CD4-positive, alpha-beta memory T cell (primary cell): ENCODE measurements at regions not wholly inside any gene's neighbourhood (a gene's known extent, or its start where the extent isn't known, plus 50 kb on each side); places are given as distances from the start of the nearest gene placed in this dataset.

Experiments used
- CTCF ChIA-PET: fragments of 350-600 bp; sonication (Branson Sonifier 250); formaldehyde crosslinking; loops from one replicate; lab custom pipeline; 2021; ENCODE audit warnings: inconsistent platforms; ENCODE audit not compliant: partially characterized antibody; lab: Charles Lee
- POLR2A ChIA-PET: fragments of 350-600 bp; sonication (Branson Sonifier 250); formaldehyde crosslinking; loops from one replicate; lab custom pipeline; 2021; ENCODE audit not compliant: partially characterized antibody; lab: Charles Lee
- DNase-seq, 5 donors: peaks; one replicate each; pipeline versions ENCODE4 v3.0.0 to v3.0.0-alpha.2; 2020 to 2022; ENCODE audit warnings: mixed read lengths in 1 of 5
- H3K27ac ChIP-seq: one replicate; pipeline ENCODE4 v1.7.0; 2013; ENCODE audit warnings: low read depth, low read length
- H3K27me3 ChIP-seq: 2 replicates; pipeline ENCODE4 v1.7.0; 2013; ENCODE audit warnings: mild to moderate bottlenecking, low read length, moderate library complexity; ENCODE audit not compliant: insufficient read depth
- H3K36me3 ChIP-seq: 2 replicates; pipeline ENCODE4 v1.7.0; 2013; ENCODE audit warnings: mild to moderate bottlenecking, low read length, moderate library complexity; ENCODE audit not compliant: insufficient read depth
- H3K4me1 ChIP-seq: 2 replicates; pipeline ENCODE4 v1.7.0; 2013; ENCODE audit warnings: mild to moderate bottlenecking, low read length, moderate library complexity; ENCODE audit not compliant: insufficient read depth
- H3K4me3 ChIP-seq, 2 donors: one replicate each; pipeline ENCODE4 v1.7.0; 2013; ENCODE audit warnings: low read length in 2 of 2, mild to moderate bottlenecking in 1 of 2
- H3K9me3 ChIP-seq, 2 donors: one replicate each; pipeline ENCODE4 v1.7.0; 2013; ENCODE audit warnings: low read length in 2 of 2, control low read depth in 1 of 2; ENCODE audit not compliant: control insufficient read depth in 1 of 2
- H3K27ac Mint-ChIP-seq, 7 donors: one replicate each; pipeline ENCODE4 v1.8.0; 2020 to 2021; ENCODE audit warnings: mixed read lengths in 7 of 7, mild to moderate bottlenecking in 6 of 7, inconsistent platforms in 3 of 7, moderate library complexity in 3 of 7
- H3K27me3 Mint-ChIP-seq, 2 donors: one replicate each; pipeline ENCODE4 v1.8.0; 2020 to 2021; ENCODE audit warnings: mixed read lengths in 2 of 2
- H3K36me3 Mint-ChIP-seq, 2 donors: one replicate each; pipeline ENCODE4 v1.8.0; 2020 to 2021; ENCODE audit warnings: mixed read lengths in 2 of 2, inconsistent platforms in 1 of 2, mild to moderate bottlenecking in 1 of 2
- H3K4me1 Mint-ChIP-seq, 4 donors: one replicate each; pipeline ENCODE4 v1.8.0; 2020 to 2021; ENCODE audit warnings: mixed read lengths in 4 of 4, mild to moderate bottlenecking in 1 of 4
- H3K4me3 Mint-ChIP-seq, 8 donors: one replicate each; pipeline ENCODE4 v1.8.0; 2020 to 2021; ENCODE audit warnings: mixed read lengths in 8 of 8, mild to moderate bottlenecking in 7 of 8, moderate library complexity in 6 of 8, inconsistent platforms in 3 of 8
- H3K9me3 Mint-ChIP-seq, 8 donors: one replicate each; pipeline ENCODE4 v1.8.0; 2020 to 2021; ENCODE audit warnings: mixed read lengths in 8 of 8, mild to moderate bottlenecking in 5 of 8, inconsistent platforms in 3 of 8, moderate library complexity in 1 of 8
- intact Hi-C: fragments of 100-400 bp; cut with micrococcal nuclease; formaldehyde crosslinking; loops from one replicate; pipeline ENCODE4 v1.15.1; 2023

DNA sequence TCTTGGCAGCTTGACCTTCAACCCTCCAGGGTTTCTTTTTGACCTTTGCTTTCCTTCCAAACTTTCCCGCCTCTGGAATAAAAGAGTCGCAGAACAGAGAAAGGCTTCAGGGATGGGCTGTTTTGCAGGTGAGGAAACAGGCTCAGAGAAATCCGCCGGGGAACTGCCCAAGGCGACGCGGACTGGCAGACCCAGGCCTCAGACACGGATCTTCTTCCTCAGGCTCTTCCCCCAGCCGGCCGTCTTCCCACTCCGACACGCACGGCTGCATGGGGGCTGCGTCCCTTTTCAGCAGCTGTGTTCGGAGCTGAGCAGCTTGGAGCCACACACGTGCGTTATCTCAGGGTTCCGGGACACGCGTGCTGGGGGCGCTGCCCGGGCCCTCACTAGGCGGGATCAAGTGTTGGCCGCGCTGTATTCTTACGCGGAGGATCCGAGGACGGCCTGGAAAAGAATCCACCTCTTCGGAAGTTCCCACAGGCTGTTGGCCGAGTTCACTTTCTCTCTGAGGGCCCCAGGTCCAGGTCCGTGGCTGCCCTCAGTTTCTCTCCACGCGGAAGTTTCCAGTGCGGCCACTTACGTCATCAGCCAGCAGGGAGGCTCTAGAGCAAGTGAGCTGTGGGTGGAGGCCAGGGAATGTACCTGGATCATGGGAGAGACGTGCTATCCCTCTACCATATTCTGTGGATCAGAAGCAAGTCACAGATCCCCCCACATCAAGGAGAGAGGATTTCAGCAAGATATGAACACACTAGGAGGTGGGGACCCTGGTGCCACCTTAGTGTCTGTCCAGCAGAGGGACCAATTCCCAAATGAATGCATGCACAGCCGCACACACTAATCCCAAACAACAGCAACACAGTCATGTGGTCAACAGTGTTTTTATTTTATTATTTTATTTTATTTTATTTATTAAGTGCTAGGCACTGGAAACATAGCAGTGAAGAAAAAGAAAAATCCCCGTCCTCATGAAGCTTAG lies 100.4 kb downstream of the ING1 start:
- Histone ChIP-seq H3K4me3 (no peak overlapping the region), H3K27me3 (no peaks in the 10 kb centered on the region), H3K27ac (no peak overlapping the region), H3K36me3 (no peaks in the 10 kb centered on the region), H3K4me1 (peaks cover 6% of the 10 kb centered on the region), H3K9me3 (no peaks in the 10 kb centered on the region)
- Mint-ChIP-seq H3K27me3 (peaks cover 20 to 22% of the 10 kb centered on the region in 2 donors), H3K9me3 (no peaks in the 10 kb centered on the region), H3K4me3 (peak overlapping the region in 2 of 8 donors; percentile 17 to 54), H3K36me3 (no peaks in the 10 kb centered on the region), H3K27ac (no peak overlapping the region), H3K4me1 (peaks cover 2 to 12% (median 7%) of the 10 kb centered on the region in 4 donors)
- POLR2A ChIA-PET = no interaction called here
- intact Hi-C loops = no loop called here
- CTCF ChIA-PET = interaction anchor here (7.4 kb wide), 1 partner anchor 131 kb away, joined by 80 read pairs; no protein-coding TSS in a partner anchor
- DNase-seq = no peak

- CTCF ChIA-PET = interaction anchor here (0.8 to 7.4 kb wide), 4 partner anchors 10 to 222 kb away, joined by 3 to 80 read pairs (median 7); no protein-coding TSS in a partner anchor
- peaks cover 15 to 19% of the 10 kb centered on the region in 2 donors for H3K27me3 Mint-ChIP-seq
Observed at GRCh38 chr13:110815471-110816204, 99.2 kb downstream of the ANKRD10 start.

DNA sequence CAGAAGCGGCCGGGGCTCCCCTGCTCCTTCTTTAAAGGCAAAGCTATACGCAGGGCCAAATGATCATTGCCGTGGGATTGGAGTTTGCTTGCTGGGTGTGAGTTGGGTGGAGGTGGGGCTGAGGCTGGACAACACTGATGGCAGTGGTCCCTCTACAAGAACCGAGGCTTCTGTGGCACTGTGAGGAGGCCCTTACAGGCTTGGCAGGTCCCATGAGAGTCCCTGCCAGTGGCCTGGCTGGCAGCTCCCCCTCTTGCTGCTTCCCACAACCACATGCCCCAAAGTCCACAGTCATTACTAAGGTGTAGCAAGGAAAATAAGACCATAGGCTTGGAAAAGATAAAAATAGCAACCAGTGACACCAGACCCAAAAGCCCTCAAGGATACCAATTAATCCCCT lies 98.4 kb downstream of the ANKRD10 start:
- no peaks in the 10 kb centered on the region for H3K27me3 ChIP-seq
- no peak for DNase-seq
- Mint-ChIP-seq H3K27ac (no peak overlapping the region), H3K4me3 (no peak overlapping the region), H3K36me3 (no peaks in the 10 kb centered on the region), H3K9me3 (no peaks in the 10 kb centered on the region), H3K4me1 (peaks cover 5 to 15% (median 9%) of the 10 kb centered on the region in 4 donors), H3K27me3 (peaks cover 9 to 12% of the 10 kb centered on the region in 2 donors)
- CTCF ChIA-PET = interaction anchor here (2.2 to 7.4 kb wide), 2 partner anchors 134 to 223 kb away, joined by 11 to 80 read pairs; no protein-coding TSS in a partner anchor
- H3K36me3 ChIP-seq = no peaks in the 10 kb centered on the region
- POLR2A ChIA-PET = no interaction called here
- H3K27ac ChIP-seq = no peak overlapping the region
- intact Hi-C loops = loop anchor here (5.0 kb wide), 1 partner anchor 594 kb away; no protein-coding TSS in a partner anchor
- no peak overlapping the region for H3K4me3 ChIP-seq
- no peaks in the 10 kb centered on the region for H3K9me3 ChIP-seq
- peaks cover 13% of the 10 kb centered on the region for H3K4me1 ChIP-seq

More at GRCh38 chr13:110815471-110816204, 99.2 kb downstream of the ANKRD10 start:
- Mint-ChIP-seq H3K36me3 (no peaks in the 10 kb centered on the region), H3K4me1 (peaks cover 5 to 17% (median 11%) of the 10 kb centered on the region in 4 donors), H3K9me3 (no peaks in the 10 kb centered on the region), H3K27ac (peak overlapping the region in 2 of 7 donors; percentile 35 to 53), H3K4me3 (no peak overlapping the region)
- no peaks in the 10 kb centered on the region for H3K36me3 ChIP-seq
- H3K27me3 ChIP-seq = no peaks in the 10 kb centered on the region
- H3K4me3 ChIP-seq = no peak overlapping the region
- POLR2A ChIA-PET = no interaction called here
- intact Hi-C loops = loop anchor here (5.0 kb wide), 1 partner anchor 593 kb away; no protein-coding TSS in a partner anchor
- H3K4me1 ChIP-seq = peaks cover 13% of the 10 kb centered on the region
- H3K9me3 ChIP-seq = no peaks in the 10 kb centered on the region
- DNase-seq = no peak
- H3K27ac ChIP-seq = no peak overlapping the region

GRCh38 chr13:110817143-110817542 lies 97.7 kb downstream of the ANKRD10 start:
- H3K27ac Mint-ChIP-seq = no peak overlapping the region
- H3K9me3 Mint-ChIP-seq = no peaks in the 10 kb centered on the region
- H3K9me3 ChIP-seq = no peaks in the 10 kb centered on the region
- no peak for DNase-seq
- no peaks in the 10 kb centered on the region for H3K27me3 ChIP-seq
- ChIA-PET CTCF (interaction anchor here (1.2 to 7.4 kb wide), 3 partner anchors 45 to 223 kb away, joined by 3 to 80 read pairs (median 12); no protein-coding TSS in a partner anchor), POLR2A (no interaction called here)
- no peak overlapping the region for H3K4me3 ChIP-seq
- peaks cover 3 to 6% of the 10 kb centered on the region in 2 donors for H3K27me3 Mint-ChIP-seq
- H3K27ac ChIP-seq = no peak overlapping the region
- H3K4me1 ChIP-seq = peaks cover 10% of the 10 kb centered on the region
- peaks cover 4 to 14% (median 5%) of the 10 kb centered on the region in 4 donors for H3K4me1 Mint-ChIP-seq
- H3K36me3 ChIP-seq = no peaks in the 10 kb centered on the region
- H3K36me3 Mint-ChIP-seq = no peaks in the 10 kb centered on the region
- intact Hi-C loops = loop anchor here (5.0 kb wide), 1 partner anchor 595 kb away; no protein-coding TSS in a partner anchor
- H3K4me3 Mint-ChIP-seq = no peak overlapping the region

- H3K36me3 Mint-ChIP-seq = no peaks in the 10 kb centered on the region
- peaks cover 4 to 13% (median 6%) of the 10 kb centered on the region in 4 donors for H3K4me1 Mint-ChIP-seq
- POLR2A ChIA-PET = interaction anchor here (1.2 kb wide), 1 partner anchor 103 kb away, joined by 4 read pairs; no protein-coding TSS in a partner anchor
- intact Hi-C loops = loop anchor here (1.0 to 5.0 kb wide), 4 partner anchors 113 to 596 kb away; no protein-coding TSS in a partner anchor
- Histone ChIP-seq H3K27me3 (no peaks in the 10 kb centered on the region), H3K4me3 (no peak overlapping the region), H3K4me1 (peaks cover 7% of the 10 kb centered on the region), H3K36me3 (no peaks in the 10 kb centered on the region), H3K27ac (no peak overlapping the region), H3K9me3 (no peaks in the 10 kb centered on the region)
- DNase-seq = no peak
- H3K27ac Mint-ChIP-seq = no peak overlapping the region
- H3K27me3 Mint-ChIP-seq = peaks cover 0 to 6% of the 10 kb centered on the region in 2 donors
- CTCF ChIA-PET = interaction anchor here (0.9 to 7.4 kb wide), 11 partner anchors 16 to 365 kb away, joined by 3 to 80 read pairs (median 4); no protein-coding TSS in a partner anchor
- no peaks in the 10 kb centered on the region for H3K9me3 Mint-ChIP-seq
- no peak overlapping the region for H3K4me3 Mint-ChIP-seq
Observed at GRCh38 chr13:110818747-110819146, 96.1 kb downstream of the ANKRD10 start.

- no peaks in the 10 kb centered on the region for H3K9me3 ChIP-seq
- Mint-ChIP-seq H3K4me1 (peaks cover 4 to 13% (median 6%) of the 10 kb centered on the region in 4 donors), H3K27me3 (peaks cover 2 to 6% of the 10 kb centered on the region in 2 donors), H3K36me3 (no peaks in the 10 kb centered on the region), H3K27ac (peak overlapping the region in 1 of 7 donors; percentile 47), H3K4me3 (peak overlapping the region in 2 of 8 donors; percentile 24 to 42), H3K9me3 (no peaks in the 10 kb centered on the region)
- H3K4me3 ChIP-seq = no peak overlapping the region
- peaks cover 7% of the 10 kb centered on the region for H3K4me1 ChIP-seq
- intact Hi-C loops = loop anchor here (1.0 to 5.0 kb wide), 4 partner anchors 114 to 597 kb away; no protein-coding TSS in a partner anchor
- ChIA-PET POLR2A (interaction anchor here (1.2 kb wide), 1 partner anchor 104 kb away, joined by 4 read pairs; no protein-coding TSS in a partner anchor), CTCF (interaction anchor here (1.0 to 7.4 kb wide), 14 partner anchors 15 to 364 kb away, joined by 3 to 80 read pairs (median 4); no protein-coding TSS in a partner anchor)
- H3K36me3 ChIP-seq = no peaks in the 10 kb centered on the region
- no peak overlapping the region for H3K27ac ChIP-seq
- H3K27me3 ChIP-seq = no peaks in the 10 kb centered on the region
- DNase-seq = peak; percentile 63 to 71 (median 67)
Observed at GRCh38 chr13:110819203-110820014, 95.5 kb downstream of the ANKRD10 start.
